IMR-90 (cell line): ENCODE measurements at regions not wholly inside any gene's neighbourhood (a gene's known extent, or its start where the extent isn't known, plus 50 kb on each side); places are given as distances from the start of the nearest gene placed in this dataset.

Experiments used
- ATAC-seq: fragments of 200-7000 bp; cut with Tn5 transposase; 2 replicates; pipeline ENCODE4 v1.9.1; 2020; ENCODE audit warnings: low read depth, mild to moderate bottlenecking, moderate library complexity
- BruUV-seq: library from RNA; stranded (reverse); fragments of 400-500 nt; replicated peaks from 2 replicates; lab custom pipeline; 2021; lab: Mats Ljungman, UMichigan
- CTCF ChIA-PET: fragments of 300-600 bp; formaldehyde crosslinking; extraction: SDS; loops from one replicate; lab custom pipeline; 2021; ENCODE audit warnings: antibody characterized with exemption; lab: Yijun Ruan, JAX
- POLR2A ChIA-PET: fragments of 300-600 bp; sonication (Branson Sonifier 250); formaldehyde crosslinking; loops from one replicate; lab custom pipeline; 2022; ENCODE audit warnings: antibody characterized with exemption; ENCODE audit not compliant: unreplicated experiment; lab: Charles Lee
- DNase-seq: peaks from one replicate; pipeline ENCODE4 v3.0.0; 2013
- H2AFZ ChIP-seq: replicated peaks from 2 replicates; pipeline ENCODE3; 2013; ENCODE audit warnings: low read length, mild to moderate bottlenecking; ENCODE audit not compliant: poor library complexity
- H2AK5ac ChIP-seq: 2 replicates; pipeline ENCODE4 v1.6.1; 2013; ENCODE audit warnings: low read depth, low read length, inconsistent platforms
- H2AK9ac ChIP-seq: replicated peaks from 2 replicates; pipeline ENCODE3; 2013; ENCODE audit warnings: mild to moderate bottlenecking, low read depth, low read length, moderate library complexity; ENCODE audit not compliant: poor library complexity
- H2BK120ac ChIP-seq: 2 replicates; pipeline ENCODE4 v1.6.1; 2013; ENCODE audit warnings: low read depth, low read length, inconsistent platforms
- H2BK15ac ChIP-seq: 3 replicates; pipeline ENCODE4 v1.6.1; 2013; ENCODE audit warnings: low read depth, low read length, inconsistent platforms
- H2BK20ac ChIP-seq: 2 replicates; pipeline ENCODE4 v1.6.1; 2013; ENCODE audit warnings: low read depth, mild to moderate bottlenecking, inconsistent platforms, low read length, moderate library complexity
- H2BK5ac ChIP-seq: 2 replicates; pipeline ENCODE4 v1.6.1; 2013; ENCODE audit warnings: mild to moderate bottlenecking, low read depth, low read length, inconsistent platforms; ENCODE audit not compliant: poor library complexity, severe bottlenecking
- H3K14ac ChIP-seq: replicated peaks from 2 replicates; pipeline ENCODE4 v1.6.1; 2013; ENCODE audit warnings: low read depth, low read length, inconsistent platforms
- H3K18ac ChIP-seq: 2 replicates; pipeline ENCODE4 v1.6.1; 2013; ENCODE audit warnings: low read depth, low read length, control low read depth
- H3K23ac ChIP-seq: 2 replicates; pipeline ENCODE4 v1.6.1; 2013; ENCODE audit warnings: low read depth, low read length, inconsistent platforms
- H3K27ac ChIP-seq: 2 replicates; pipeline ENCODE4 v1.5.1; 2013; ENCODE audit warnings: mild to moderate bottlenecking, control low read depth, low read length; ENCODE audit not compliant: insufficient read depth
- H3K27me3 ChIP-seq: 2 replicates; pipeline ENCODE4 v1.6.1; 2013; ENCODE audit warnings: low read length; ENCODE audit not compliant: control insufficient read depth, insufficient read depth
- H3K36me3 ChIP-seq: 2 replicates; pipeline ENCODE4 v1.6.1; 2013; ENCODE audit warnings: low read length, mixed read lengths; ENCODE audit not compliant: control insufficient read depth, insufficient read depth
- H3K4ac ChIP-seq: 2 replicates; pipeline ENCODE4 v1.6.1; 2013; ENCODE audit warnings: low read depth, low read length, inconsistent platforms
- H3K4me1 ChIP-seq: 2 replicates; pipeline ENCODE4 v1.6.1; 2013; ENCODE audit warnings: low read length, mixed read lengths; ENCODE audit not compliant: control insufficient read depth, insufficient read depth
- H3K4me2 ChIP-seq: 2 replicates; pipeline ENCODE4 v1.6.1; 2013; ENCODE audit warnings: low read depth, mild to moderate bottlenecking, control low read depth, low read length, moderate library complexity
- H3K4me3 ChIP-seq: 2 replicates; pipeline ENCODE4 v1.5.1; 2013; ENCODE audit warnings: low read depth, mild to moderate bottlenecking, control low read depth, low read length, moderate library complexity; ENCODE audit not compliant: insufficient read depth
- H3K56ac ChIP-seq: 2 replicates; pipeline ENCODE4 v1.6.1; 2013; ENCODE audit warnings: low read length, inconsistent platforms; ENCODE audit not compliant: insufficient read depth; ENCODE audit errors: extremely low read depth
- H3K79me1 ChIP-seq, 2 experiments: 2 replicates each; pipeline ENCODE4 v1.6.1; 2013; ENCODE audit warnings: low read length in 2 of 2, inconsistent platforms in 1 of 2, low read depth in 1 of 2
- H3K9ac ChIP-seq: 2 replicates; pipeline ENCODE4 v1.6.1; 2013; ENCODE audit warnings: low read depth, low read length, control low read depth
- H3K9me1 ChIP-seq: 2 replicates; pipeline ENCODE4 v1.6.1; 2013; ENCODE audit warnings: low read length, inconsistent platforms; ENCODE audit not compliant: insufficient read depth
- H3K9me3 ChIP-seq: 2 replicates; pipeline ENCODE4 v1.6.1; 2013; ENCODE audit warnings: low read length; ENCODE audit not compliant: control insufficient read depth, insufficient read depth
- H4K20me1 ChIP-seq: 2 replicates; pipeline ENCODE4 v1.6.1; 2013; ENCODE audit warnings: low read length, inconsistent platforms; ENCODE audit not compliant: insufficient read depth
- H4K5ac ChIP-seq: 2 replicates; pipeline ENCODE4 v1.6.1; 2013; ENCODE audit warnings: mild to moderate bottlenecking, low read depth, low read length, control low read depth
- H4K8ac ChIP-seq, 2 experiments: 2 replicates each; pipeline ENCODE4 v1.6.1; 2013; ENCODE audit warnings: low read depth in 2 of 2, low read length in 2 of 2, control low read depth in 1 of 2, inconsistent platforms in 1 of 2
- H4K91ac ChIP-seq: 2 replicates; pipeline ENCODE4 v1.6.1; 2013; ENCODE audit warnings: low read depth, low read length, inconsistent platforms; ENCODE audit not compliant: insufficient read depth
- BHLHE40 ChIP-seq: fragments of 150-350 bp; IDR thresholded peaks from 2 replicates; pipeline ENCODE4 v1.6.1; 2016; ENCODE audit warnings: mild to moderate bottlenecking, low read depth, low read length
- CTCF ChIP-seq: conservative IDR thresholded peaks from 2 replicates; pipeline ENCODE4 v1.5.1; 2012; ENCODE audit warnings: mild to moderate bottlenecking, low read depth, low read length, improper control_type of control experiment
- ELK1 ChIP-seq: fragments of 150-350 bp; IDR thresholded peaks from 2 replicates; pipeline ENCODE4 v1.6.1; 2016; ENCODE audit warnings: low read depth, mild to moderate bottlenecking, low read length, moderate library complexity, borderline replicate concordance
- FOS ChIP-seq: fragments of 150-350 bp; IDR thresholded peaks from 2 replicates; pipeline ENCODE4 v1.6.1; 2016; ENCODE audit warnings: low read depth, low read length
- MAFK ChIP-seq: IDR thresholded peaks from 2 replicates; pipeline ENCODE4 v1.6.1; 2012; ENCODE audit warnings: low read depth, low read length, improper control_type of control experiment
- NFE2L2 ChIP-seq: fragments of 150-350 bp; IDR thresholded peaks from 2 replicates; pipeline ENCODE4 v1.6.1; 2016; ENCODE audit warnings: low read depth, mild to moderate bottlenecking, low read length
- POLR2A ChIP-seq: IDR thresholded peaks from 2 replicates; pipeline ENCODE4 v1.6.1; 2012; ENCODE audit warnings: mild to moderate bottlenecking, low read depth, low read length
- RAD21 ChIP-seq: IDR thresholded peaks from 2 replicates; pipeline ENCODE4 v1.6.1; 2012; ENCODE audit warnings: low read length, improper control_type of control experiment
- SMC3 ChIP-seq: fragments of 150-350 bp; IDR thresholded peaks from 2 replicates; pipeline ENCODE4 v1.6.1; 2016; ENCODE audit warnings: low read depth, mild to moderate bottlenecking, antibody characterized with exemption, low read length, moderate library complexity
- WGBS, 2 experiments: methylation state at CpG; one replicate each; pipeline versions ENCODE4 v1.1.5 to v1.1.7; 2013; ENCODE audit warnings: missing lambda C conversion rate in 2 of 2; ENCODE audit not compliant: insufficient read length in 1 of 2; ENCODE audit errors: extremely low coverage in 2 of 2; 5-methylcytosine and 5-hydroxymethylcytosine counted together
- dilution Hi-C: fragments of 300-500 bp; cut with HindIII; formaldehyde crosslinking; loops from one replicate; pipeline ENCODE4 v1.14.3; 2018; ENCODE audit warnings: low sequenced_read_pairs; ENCODE audit not compliant: unreplicated experiment
- in situ Hi-C: fragments of 300-500 bp; cut with MboI; formaldehyde crosslinking; loops from 3 replicates; pipeline ENCODE4 v1.14.3; 2019; ENCODE audit warnings: low sequenced_read_pairs, inconsistent platforms, mixed read lengths
- intact Hi-C: fragments of 100-400 bp; cut with micrococcal nuclease; formaldehyde crosslinking; loops from 2 replicates; pipeline ENCODE4 v1.10.0; 2022

- H3K14ac ChIP-seq, result peak overlapping the region; percentile 67; the same call in 1 of the 2 replicates
- ChIA-PET POLR2A (no interaction called here), CTCF (no interaction called here)
- H2BK120ac ChIP-seq, result peak overlapping the region; percentile 62
- 0% methylated on average over 1 of the region's 12 CpGs; no CpG with 5 or more reads in 1 of the 2 experiments for WGBS, 2 experiments
- no TSS peak for BruUV-seq
- peaks cover 11% of the 10 kb centered on the region for H3K4me1 ChIP-seq
- no peak overlapping the region for H3K4me2 ChIP-seq
- peaks cover 0 to 4% of the 10 kb centered on the region in 2 experiments; a peak in 1 of 4 replicates for H3K79me1 ChIP-seq
- no peak overlapping the region for H2AK5ac ChIP-seq
- H4K5ac ChIP-seq, result no peak overlapping the region
- H3K27ac ChIP-seq, result no peak overlapping the region
- peak overlapping the region; percentile 60 for H3K4ac ChIP-seq
- no peak overlapping the region for H4K8ac ChIP-seq
- dilution Hi-C loops (no loop called here), in situ Hi-C loops (no loop called here), intact Hi-C loops (no loop called here)
- no peak overlapping the region for H3K23ac ChIP-seq
- H2BK15ac ChIP-seq, result no peak overlapping the region; the same call in 2 of the 3 replicates
- H4K91ac ChIP-seq, result no peak overlapping the region
- peak overlapping the region; percentile 52 for H2AK9ac ChIP-seq
- peak; percentile 12 for DNase-seq
- TF ChIP-seq CTCF (no peak), RAD21 (no peak), FOS (no peak), BHLHE40 (no peak), MAFK (no peak), SMC3 (no peak), POLR2A (no peak), NFE2L2 (no peak), ELK1 (no peak)
- H2BK5ac ChIP-seq, result no peak overlapping the region
- H3K9me1 ChIP-seq, result peaks cover 6% of the 10 kb centered on the region
- H2BK20ac ChIP-seq, result peak overlapping the region; percentile 9; the same call in 1 of the 2 replicates
- H3K9me3 ChIP-seq, result no peaks in the 10 kb centered on the region
- H2AFZ ChIP-seq, result peak overlapping the region; percentile 72
- H3K56ac ChIP-seq, result no peak overlapping the region
- H3K9ac ChIP-seq, result no peak overlapping the region
- ATAC-seq, result peak; percentile 21; the same call in 1 of the 2 replicates
- no peaks in the 10 kb centered on the region for H3K27me3 ChIP-seq
- no peak overlapping the region for H3K18ac ChIP-seq
- no peaks in the 10 kb centered on the region for H3K36me3 ChIP-seq
- H3K4me3 ChIP-seq, result no peak overlapping the region
- H4K20me1 ChIP-seq, result no peaks in the 10 kb centered on the region
Measured at GRCh38 chr2:128369108-128369555, 50.5 kb upstream of the HS6ST1 start.
